DND-41 (cell line): ENCODE measurements at regions not wholly inside any gene's neighbourhood (a gene's known extent, or its start where the extent isn't known, plus 50 kb on each side); places are given as distances from the start of the nearest gene placed in this dataset.
"Not testable (repeated sequence)": the region's sequence is repeated elsewhere in the genome, so short reads cannot be mapped to it uniquely, and the experiment has no call there.

Experiments
- ATAC-seq: fragments of 200-7000 bp; cut with Tn5 transposase; 3 replicates; pipeline ENCODE4 v1.9.1; 2021; ENCODE audit warnings: low read depth; ENCODE audit not compliant: insufficient read depth
- DNase-seq: peaks from one replicate; pipeline ENCODE4 v3.0.0-alpha.2; 2020
- H2AFZ ChIP-seq: 2 replicates; pipeline ENCODE4 v1.6.0; 2012; ENCODE audit warnings: low read depth, low read length
- H3K27ac ChIP-seq: 2 replicates; pipeline ENCODE4 v1.5.1; 2012; ENCODE audit warnings: low read length, inconsistent platforms
- H3K27me3 ChIP-seq: fragments of 200-600 bp; sonication (generic); 2 replicates; pipeline ENCODE4 v1.6.0; 2012; ENCODE audit warnings: low read length, mild to moderate bottlenecking, inconsistent platforms; ENCODE audit not compliant: insufficient read depth, poor library complexity
- H3K36me3 ChIP-seq: 2 replicates; pipeline ENCODE4 v1.5.1; 2012; ENCODE audit warnings: low read length, inconsistent platforms; ENCODE audit not compliant: insufficient read depth
- H3K4me1 ChIP-seq: 2 replicates; pipeline ENCODE4 v1.5.1; 2012; ENCODE audit warnings: mild to moderate bottlenecking, low read length; ENCODE audit not compliant: insufficient read depth
- H3K4me2 ChIP-seq: 2 replicates; pipeline ENCODE4 v1.6.0; 2012; ENCODE audit warnings: mild to moderate bottlenecking, moderate library complexity, low read length, inconsistent platforms; ENCODE audit not compliant: insufficient read depth
- H3K4me3 ChIP-seq, 2 experiments: fragments of 200-600 bp in 1 of 2; shearing (Covaris generic) in 1 of 2; 2 replicates each; pipeline ENCODE4 v1.5.1; 2012 to 2016; ENCODE audit warnings: inconsistent platforms in 2 of 2, low read length in 2 of 2, mild to moderate bottlenecking in 2 of 2, low read depth in 1 of 2, moderate library complexity in 1 of 2
- H3K79me2 ChIP-seq: 2 replicates; pipeline ENCODE4 v1.6.0; 2012; ENCODE audit warnings: low read length, inconsistent platforms; ENCODE audit not compliant: insufficient read depth
- H3K9ac ChIP-seq: 2 replicates; pipeline ENCODE4 v1.6.0; 2012; ENCODE audit warnings: low read depth, mild to moderate bottlenecking, inconsistent platforms, low read length, moderate library complexity
- H3K9me3 ChIP-seq: 2 replicates; pipeline ENCODE4 v1.5.1; 2012; ENCODE audit warnings: low read length, moderate library complexity, mild to moderate bottlenecking, inconsistent platforms; ENCODE audit not compliant: insufficient read depth, severe bottlenecking
- H4K20me1 ChIP-seq: 2 replicates; pipeline ENCODE4 v1.6.0; 2012; ENCODE audit warnings: low read length; ENCODE audit not compliant: insufficient read depth
- EZH2 ChIP-seq: IDR thresholded peaks from 3 replicates; pipeline ENCODE4 v1.6.1; 2012; ENCODE audit warnings: borderline replicate concordance, low read depth, mild to moderate bottlenecking, moderate library complexity, low read length, inconsistent platforms; ENCODE audit not compliant: severe bottlenecking
- TF ChIP-seq, protein P1 (sequence below): IDR thresholded peaks from 2 replicates; pipeline ENCODE4 v1.5.1; 2012; ENCODE audit warnings: borderline replicate concordance, low read length, moderate library complexity, mild to moderate bottlenecking; ENCODE audit not compliant: poor library complexity, severe bottlenecking; ENCODE audit errors: extremely low read depth

DNA sequence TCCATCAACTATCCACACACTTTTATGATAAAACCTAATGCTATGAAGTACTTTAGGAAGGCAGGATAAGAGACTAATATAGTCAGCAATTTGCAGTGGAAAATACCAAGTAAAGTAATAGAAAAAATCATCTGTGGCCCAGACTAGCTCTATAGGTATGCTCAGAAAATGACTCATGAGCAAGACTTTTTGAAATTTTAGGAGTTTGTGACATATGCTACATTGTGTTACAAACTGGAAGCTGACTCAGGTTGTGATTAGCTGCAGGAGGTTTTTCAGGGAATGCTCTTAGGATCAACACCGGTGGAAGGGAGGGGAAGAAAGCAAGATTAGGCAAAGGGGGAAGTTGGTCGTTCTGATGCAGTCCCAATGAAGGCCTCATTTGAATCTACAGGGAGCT, 56.1 kb downstream of the FEZF1 start:
- H3K36me3 ChIP-seq: no peaks in the 10 kb centered on the region
- no peaks in the 10 kb centered on the region for H3K79me2 ChIP-seq
- H2AFZ ChIP-seq: no peak overlapping the region
- no peaks in the 10 kb centered on the region for H3K9me3 ChIP-seq
- no peak overlapping the region for H3K4me3 ChIP-seq
- H3K9ac ChIP-seq: no peak overlapping the region
- DNase-seq: no peak
- H3K4me1 ChIP-seq: no peaks in the 10 kb centered on the region
- no peaks in the 10 kb centered on the region for H3K27me3 ChIP-seq
- H4K20me1 ChIP-seq: no peaks in the 10 kb centered on the region
- TF ChIP-seq, protein P1, sequence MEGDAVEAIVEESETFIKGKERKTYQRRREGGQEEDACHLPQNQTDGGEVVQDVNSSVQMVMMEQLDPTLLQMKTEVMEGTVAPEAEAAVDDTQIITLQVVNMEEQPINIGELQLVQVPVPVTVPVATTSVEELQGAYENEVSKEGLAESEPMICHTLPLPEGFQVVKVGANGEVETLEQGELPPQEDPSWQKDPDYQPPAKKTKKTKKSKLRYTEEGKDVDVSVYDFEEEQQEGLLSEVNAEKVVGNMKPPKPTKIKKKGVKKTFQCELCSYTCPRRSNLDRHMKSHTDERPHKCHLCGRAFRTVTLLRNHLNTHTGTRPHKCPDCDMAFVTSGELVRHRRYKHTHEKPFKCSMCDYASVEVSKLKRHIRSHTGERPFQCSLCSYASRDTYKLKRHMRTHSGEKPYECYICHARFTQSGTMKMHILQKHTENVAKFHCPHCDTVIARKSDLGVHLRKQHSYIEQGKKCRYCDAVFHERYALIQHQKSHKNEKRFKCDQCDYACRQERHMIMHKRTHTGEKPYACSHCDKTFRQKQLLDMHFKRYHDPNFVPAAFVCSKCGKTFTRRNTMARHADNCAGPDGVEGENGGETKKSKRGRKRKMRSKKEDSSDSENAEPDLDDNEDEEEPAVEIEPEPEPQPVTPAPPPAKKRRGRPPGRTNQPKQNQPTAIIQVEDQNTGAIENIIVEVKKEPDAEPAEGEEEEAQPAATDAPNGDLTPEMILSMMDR: no peak
- TF ChIP-seq EZH2: no peak
- no peak for ATAC-seq
- no peak overlapping the region for H3K27ac ChIP-seq
- H3K4me2 ChIP-seq: no peak overlapping the region

DNA sequence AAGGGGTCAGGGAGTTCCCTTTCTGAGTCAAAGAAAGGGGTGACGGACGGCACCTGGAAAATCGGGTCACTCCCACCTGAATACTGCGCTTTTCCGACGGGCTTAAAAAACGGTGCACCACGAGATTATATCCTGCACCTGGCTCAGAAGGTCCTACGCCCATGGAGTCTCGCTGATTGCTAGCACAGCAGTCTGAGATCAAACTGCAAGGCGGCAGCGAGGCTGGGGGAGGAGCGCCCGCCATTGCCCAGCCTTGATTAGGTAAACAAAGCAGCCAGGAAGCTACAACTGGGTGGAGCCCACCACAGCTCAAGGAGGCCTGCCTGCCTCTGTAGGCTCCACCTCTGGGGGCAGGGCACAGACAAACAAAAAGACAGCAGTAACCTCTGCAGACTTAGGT, 65.8 kb downstream of the FEZF1 start:
- not testable (repeated sequence) for H3K4me2 ChIP-seq, H4K20me1 ChIP-seq, H3K27ac ChIP-seq, H3K9me3 ChIP-seq, ATAC-seq, DNase-seq, H3K4me1 ChIP-seq, H3K36me3 ChIP-seq, H2AFZ ChIP-seq, H3K4me3 ChIP-seq, H3K79me2 ChIP-seq, H3K9ac ChIP-seq, H3K27me3 ChIP-seq

DNA sequence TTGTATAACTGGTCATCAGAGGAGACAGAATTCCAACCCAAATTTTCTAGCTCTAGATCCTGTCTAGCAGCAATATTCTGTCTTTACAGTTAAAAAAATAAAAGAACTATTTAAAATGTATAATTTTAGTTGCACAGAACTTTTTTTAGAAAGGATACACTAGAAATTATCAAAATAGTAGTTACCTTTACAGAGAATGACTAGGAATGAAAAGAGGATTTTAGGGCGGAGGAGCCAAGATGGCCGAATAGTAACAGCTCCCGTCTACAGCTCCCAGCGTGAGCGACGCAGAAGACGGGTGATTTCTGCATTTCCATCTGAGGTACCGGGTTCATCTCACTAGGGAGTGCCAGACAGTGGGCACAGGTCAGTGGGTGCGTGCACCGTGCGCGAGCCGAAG, 66.3 kb downstream of the FEZF1 start:
- H3K27me3 ChIP-seq, ATAC-seq, H4K20me1 ChIP-seq, H2AFZ ChIP-seq, H3K9me3 ChIP-seq, H3K27ac ChIP-seq, H3K4me1 ChIP-seq, H3K4me3 ChIP-seq, DNase-seq, H3K36me3 ChIP-seq, H3K4me2 ChIP-seq, H3K9ac ChIP-seq, H3K79me2 ChIP-seq: not testable (repeated sequence)

DNA sequence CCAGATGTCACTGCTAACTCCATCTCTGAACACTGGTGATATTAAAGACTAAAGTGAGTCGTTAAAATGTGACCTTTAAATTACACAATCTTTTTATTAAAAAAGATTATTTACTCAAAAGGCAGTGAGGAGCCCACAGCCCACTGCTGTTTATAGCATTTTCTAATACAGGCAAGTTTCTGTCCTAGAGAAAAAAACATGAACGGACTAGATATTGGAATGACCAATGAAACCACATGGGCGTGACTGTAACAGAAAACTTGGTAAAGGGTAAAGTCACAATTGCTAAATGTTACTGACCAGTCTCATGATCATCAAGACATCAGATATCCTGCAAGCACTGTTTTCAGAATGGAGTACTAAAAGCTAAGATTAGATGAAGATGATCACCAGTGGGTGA, 78.7 kb downstream of the FEZF1 start:
- H3K27ac ChIP-seq: no peak overlapping the region
- no peak for ATAC-seq
- no peak for DNase-seq
- no peaks in the 10 kb centered on the region for H3K79me2 ChIP-seq
- H3K4me3 ChIP-seq: no peak overlapping the region
- no peak overlapping the region for H3K9ac ChIP-seq
- H3K36me3 ChIP-seq: no peaks in the 10 kb centered on the region
- no peaks in the 10 kb centered on the region for H3K27me3 ChIP-seq
- H4K20me1 ChIP-seq: no peaks in the 10 kb centered on the region
- no peak overlapping the region for H3K4me2 ChIP-seq
- no peaks in the 10 kb centered on the region for H3K9me3 ChIP-seq
- TF ChIP-seq, protein P1: no peak
- TF ChIP-seq EZH2: no peak
- H3K4me1 ChIP-seq: no peaks in the 10 kb centered on the region
- H2AFZ ChIP-seq: no peak overlapping the region
